Lower leg skin (tissue), 3 donors: ENCODE measurements at regions not wholly inside any gene's neighbourhood (a gene's known extent, or its start where the extent isn't known, plus 50 kb on each side); places are given as distances from the start of the nearest gene placed in this dataset.

ENCODE experiments used
- POLR2A ChIP-seq, 2 donors: fragments of 450-650 bp; IDR thresholded peaks; one replicate each; pipeline ENCODE4 v1.6.1; 2016 to 2017; ENCODE audit warnings: antibody characterized with exemption in 2 of 2, mild to moderate bottlenecking in 1 of 2, moderate library complexity in 1 of 2
- TF ChIP-seq, protein P1 (sequence below), 3 donors: fragments of 450-650 bp; IDR thresholded peaks; one replicate each; pipeline ENCODE4 v1.5.1; 2016; ENCODE audit warnings: antibody characterized with exemption in 3 of 3, mild to moderate bottlenecking in 3 of 3, moderate library complexity in 2 of 3

DNA sequence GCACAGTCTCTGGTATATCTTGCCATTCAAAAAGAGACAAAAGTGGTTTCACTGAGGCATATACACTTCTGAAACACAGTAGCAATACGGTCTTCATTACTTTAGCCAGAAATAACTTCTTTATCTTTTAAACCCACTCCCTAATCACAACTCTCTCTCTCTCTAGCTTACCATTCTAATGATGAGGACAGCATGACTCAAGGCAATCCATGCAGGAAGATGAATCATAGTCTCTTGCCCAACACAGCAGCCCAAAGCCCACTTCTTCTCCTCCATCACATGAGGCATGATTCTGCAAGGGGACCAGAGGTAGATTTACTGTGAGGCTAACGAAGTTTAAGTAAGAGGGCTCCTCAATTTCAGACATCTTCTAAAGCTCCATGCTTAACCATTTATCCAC, 285.0 kb upstream of the NR5A2 start:
- TF ChIP-seq, protein P1, sequence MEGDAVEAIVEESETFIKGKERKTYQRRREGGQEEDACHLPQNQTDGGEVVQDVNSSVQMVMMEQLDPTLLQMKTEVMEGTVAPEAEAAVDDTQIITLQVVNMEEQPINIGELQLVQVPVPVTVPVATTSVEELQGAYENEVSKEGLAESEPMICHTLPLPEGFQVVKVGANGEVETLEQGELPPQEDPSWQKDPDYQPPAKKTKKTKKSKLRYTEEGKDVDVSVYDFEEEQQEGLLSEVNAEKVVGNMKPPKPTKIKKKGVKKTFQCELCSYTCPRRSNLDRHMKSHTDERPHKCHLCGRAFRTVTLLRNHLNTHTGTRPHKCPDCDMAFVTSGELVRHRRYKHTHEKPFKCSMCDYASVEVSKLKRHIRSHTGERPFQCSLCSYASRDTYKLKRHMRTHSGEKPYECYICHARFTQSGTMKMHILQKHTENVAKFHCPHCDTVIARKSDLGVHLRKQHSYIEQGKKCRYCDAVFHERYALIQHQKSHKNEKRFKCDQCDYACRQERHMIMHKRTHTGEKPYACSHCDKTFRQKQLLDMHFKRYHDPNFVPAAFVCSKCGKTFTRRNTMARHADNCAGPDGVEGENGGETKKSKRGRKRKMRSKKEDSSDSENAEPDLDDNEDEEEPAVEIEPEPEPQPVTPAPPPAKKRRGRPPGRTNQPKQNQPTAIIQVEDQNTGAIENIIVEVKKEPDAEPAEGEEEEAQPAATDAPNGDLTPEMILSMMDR (IDR thresholded peaks at IDR 0.05), result no peak
- TF ChIP-seq POLR2A (IDR thresholded peaks at IDR 0.05), result no peak
